ENCODE measurements at regions not wholly inside any gene's neighbourhood (a gene's known extent, or its start where the extent isn't known, plus 50 kb on each side); places are given as distances from the start of the nearest gene placed in this dataset.

GRCh38 chr12:29895966-29896365 is 112.2 kb upstream of the TMTC1 start:
- TF ChIP-seq CTCF (IDR thresholded peaks at IDR 0.05; ENCODE audit: low read depth, low read length, missing input control) = no peak
- TF ChIP-seq HNF4G (IDR thresholded peaks at IDR 0.05) = no peak
- no peak for TF ChIP-seq ATF3 (IDR thresholded peaks at IDR 0.05)
- no peak for TF ChIP-seq HNF4A (conservative IDR thresholded peaks at IDR 0.05)
- TF ChIP-seq REST (IDR thresholded peaks at IDR 0.05) = no peak
- no peak for TF ChIP-seq ZBTB33 (IDR thresholded peaks at IDR 0.05)

GRCh38 chr12:29893002-29893401 is 109.3 kb upstream of the TMTC1 start:
- no peaks in the 10 kb centered on the region for H3K9me3 ChIP-seq (ENCODE audit: control insufficient read depth in 4 of 4, low read length in 3 of 4)
- no peak overlapping the region for H3K27ac ChIP-seq (ENCODE audit: low read depth in 1 of 2, low read length in 2 of 2)
- H3K27me3 ChIP-seq (ENCODE audit: control insufficient read depth in 4 of 4, insufficient read depth in 4 of 4, low read length in 3 of 4) = no peaks in the 10 kb centered on the region
- H3K36me3 ChIP-seq (ENCODE audit: control insufficient read depth in 4 of 4, insufficient read depth in 3 of 4, low read depth in 1 of 4, low read length in 3 of 4) = no peaks in the 10 kb centered on the region
- H3K9ac ChIP-seq (ENCODE audit: low read depth in 1 of 2, low read length in 2 of 2) = no peak overlapping the region
- WGBS = 81% methylated on average over 3 of the region's 3 CpGs
- DNase-seq (ENCODE audit: low spot score) = no peak
- H3K4me3 ChIP-seq (ENCODE audit: low read depth in 1 of 3, low read length in 3 of 3) = no peak overlapping the region
- H3K4me1 ChIP-seq (ENCODE audit: control insufficient read depth in 4 of 4, insufficient read depth in 4 of 4, low read length in 3 of 4) = no peaks in the 10 kb centered on the region
- TF ChIP-seq JUND (IDR thresholded peaks at IDR 0.05) (no peak), EGR1 (IDR thresholded peaks at IDR 0.05; ENCODE audit: low read depth in 2 of 2) (no peak), HNF4G (IDR thresholded peaks at IDR 0.05) (no peak), RXRA (IDR thresholded peaks at IDR 0.05) (no peak), REST (IDR thresholded peaks at IDR 0.05) (no peak), FOXA1 (IDR thresholded peaks at IDR 0.05) (no peak), YY1 (IDR thresholded peaks at IDR 0.05) (no peak), MAX (IDR thresholded peaks at IDR 0.05) (no peak), CTCF (IDR thresholded peaks at IDR 0.05; ENCODE audit: low read depth, low read length, missing input control) (no peak), SP1 (IDR thresholded peaks at IDR 0.05) (no peak), GABPA (IDR thresholded peaks at IDR 0.05 in 1 of 2, conservative IDR thresholded peaks at IDR 0.05 in 1 of 2) (no peak), ZBTB33 (IDR thresholded peaks at IDR 0.05) (no peak), NR2F2 (IDR thresholded peaks at IDR 0.05) (no peak)

More at GRCh38 chr12:29895966-29896365, 112.2 kb upstream of the TMTC1 start:
- Histone ChIP-seq H3K27me3 (ENCODE audit: control insufficient read depth in 4 of 4, insufficient read depth in 4 of 4, low read length in 3 of 4) (no peaks in the 10 kb centered on the region), H3K36me3 (ENCODE audit: control insufficient read depth in 4 of 4, insufficient read depth in 3 of 4, low read depth in 1 of 4, low read length in 3 of 4) (no peaks in the 10 kb centered on the region), H3K4me1 (ENCODE audit: control insufficient read depth in 4 of 4, insufficient read depth in 4 of 4, low read length in 3 of 4) (peaks cover 0 to 18% (median 0%) of the 10 kb centered on the region in 4 donors), H3K9me3 (ENCODE audit: control insufficient read depth in 4 of 4, low read length in 3 of 4) (no peaks in the 10 kb centered on the region), H3K27ac (ENCODE audit: low read depth in 1 of 2, low read length in 2 of 2) (no peak overlapping the region), H3K4me3 (ENCODE audit: low read depth in 1 of 3, low read length in 3 of 3) (no peak overlapping the region), H3K9ac (ENCODE audit: low read depth in 1 of 2, low read length in 2 of 2) (no peak overlapping the region)
- no peak for DNase-seq (ENCODE audit: low spot score)
- 88% methylated on average over 3 of the region's 3 CpGs for WGBS
